A549 (cell line): ENCODE measurements at regions not wholly inside any gene's neighbourhood (a gene's known extent, or its start where the extent isn't known, plus 50 kb on each side); places are given as distances from the start of the nearest gene placed in this dataset.

Source experiments
- ATAC-seq, 2 experiments: fragments of 200-7000 bp in 1 of 2; fragments of >200 bp in 1 of 2; cut with Nextera tagmentation in 1 of 2; cut with Tn5 transposase in 1 of 2; 3 replicates each; pipeline versions ENCODE4 v1.8.0 to v1.9.1; 2018 to 2020; ENCODE audit warnings: mild to moderate bottlenecking in 1 of 2, moderate library complexity in 1 of 2
- CTCF ChIA-PET: fragments of 300-600 bp; sonication (Branson Sonifier 250); formaldehyde crosslinking; extraction: SDS; loops from one replicate; lab custom pipeline; 2021; ENCODE audit warnings: antibody characterized with exemption, inconsistent platforms; lab: Yijun Ruan, JAX
- POLR2A ChIA-PET: fragments of 350-600 bp; formaldehyde crosslinking; extraction: SDS; loops from one replicate; lab custom pipeline; 2021; ENCODE audit warnings: antibody characterized with exemption, inconsistent platforms; lab: Yijun Ruan, JAX
- DNase-seq, 2 experiments: peaks; one replicate each; pipeline versions ENCODE4 v3.0.0 to v3.0.0-alpha.2; 2011 to 2016; ENCODE audit warnings: low read depth in 1 of 2, low spot score in 1 of 2
- FAIRE-seq: peaks from 2 replicates; lab custom pipeline; 2011; peaks lifted over from hg19 to GRCh38; lab: Jason Lieb, UNC
- H3K27ac ChIP-seq, 2 experiments: fragments of >200 bp; sonication (Bioruptor Twin); formaldehyde crosslinking; 3 replicates each; pipeline ENCODE4 v1.5.1; 2016 to 2017
- H3K4me1 ChIP-seq: fragments of >200 bp; sonication (Bioruptor Twin); formaldehyde crosslinking; 3 replicates; pipeline ENCODE4 v1.6.1; 2016
- H3K4me2 ChIP-seq: fragments of >200 bp; sonication (Bioruptor Twin); formaldehyde crosslinking; 3 replicates; pipeline ENCODE4 v1.6.1; 2016
- H3K4me3 ChIP-seq: fragments of >200 bp; sonication (Bioruptor Twin); formaldehyde crosslinking; 3 replicates; pipeline ENCODE4 v1.5.1; 2016
- H3K9me3 ChIP-seq: fragments of >200 bp; sonication (Bioruptor Twin); formaldehyde crosslinking; 3 replicates; pipeline ENCODE4 v1.6.1; 2016
- BCL3 ChIP-seq: fragments of >200 bp; sonication (Bioruptor Twin); formaldehyde crosslinking; IDR thresholded peaks from 3 replicates; pipeline ENCODE4 v1.6.1; 2016
- CBX2 ChIP-seq: fragments of 200-600 bp; sonication (generic); IDR thresholded peaks from 2 replicates; pipeline ENCODE4 v1.6.1; 2016; ENCODE audit warnings: low read depth, mild to moderate bottlenecking, borderline replicate concordance
- CBX8 ChIP-seq: fragments of 200-600 bp; sonication (generic); IDR thresholded peaks from 2 replicates; pipeline ENCODE4 v1.6.1; 2016
- CHD2 ChIP-seq: fragments of 150-350 bp; IDR thresholded peaks from 2 replicates; pipeline ENCODE4 v1.6.1; 2014; ENCODE audit warnings: low read length; ENCODE audit not compliant: partially characterized antibody
- CHD4 ChIP-seq: fragments of 200-600 bp; sonication (generic); IDR thresholded peaks from 2 replicates; pipeline ENCODE4 v1.6.1; 2016; ENCODE audit warnings: antibody characterized with exemption, mild to moderate bottlenecking, borderline replicate concordance
- E2F6 ChIP-seq: IDR thresholded peaks from 2 replicates; pipeline ENCODE4 v1.6.1; 2012; ENCODE audit warnings: low read depth, borderline replicate concordance
- GATA3 ChIP-seq: IDR thresholded peaks from 2 replicates; pipeline ENCODE4 v1.6.1; 2012; ENCODE audit warnings: borderline replicate concordance
- HDAC2 ChIP-seq: fragments of 200-600 bp; sonication (generic); IDR thresholded peaks from 2 replicates; pipeline ENCODE4 v1.6.1; 2016
- HES2 ChIP-seq: fragments of >200 bp; sonication (Bioruptor Twin); formaldehyde crosslinking; IDR thresholded peaks from 2 replicates; pipeline ENCODE4 v1.6.1; 2016
- HMGXB4 ChIP-seq: fragments of 250-450 bp; sonication (Bioruptor Pico); IDR thresholded peaks from 2 replicates; pipeline ENCODE4 v1.5.0; 2021; ENCODE audit warnings: mild to moderate bottlenecking, moderate library complexity, borderline replicate concordance
- HOXA7 ChIP-seq: fragments of 250-450 bp; sonication (Bioruptor Pico); IDR thresholded peaks from 2 replicates; pipeline ENCODE4 v1.5.0; 2020; ENCODE audit warnings: mild to moderate bottlenecking, moderate library complexity
- HOXB13 ChIP-seq: fragments of 250-450 bp; sonication (Bioruptor Pico); IDR thresholded peaks from 2 replicates; pipeline ENCODE4 v1.5.0; 2020; ENCODE audit warnings: low read depth, mild to moderate bottlenecking, moderate library complexity
- JUN ChIP-seq, 2 experiments: fragments of >200 bp; sonication (Bioruptor Twin); formaldehyde crosslinking; IDR thresholded peaks; 2 replicates in 1 of 2; 3 replicates in 1 of 2; pipeline ENCODE4 v1.6.1; 2016 to 2017
- KDM5A ChIP-seq: fragments of 200-600 bp; sonication (generic); IDR thresholded peaks from 2 replicates; pipeline ENCODE4 v1.6.1; 2016; ENCODE audit warnings: antibody characterized with exemption, mild to moderate bottlenecking
- MAFK ChIP-seq: fragments of 450-650 bp; IDR thresholded peaks from 2 replicates; pipeline ENCODE4 v1.6.1; 2014; ENCODE audit not compliant: partially characterized antibody
- MAX ChIP-seq: IDR thresholded peaks from 2 replicates; pipeline ENCODE4 v1.6.1; 2012
- MAZ ChIP-seq: fragments of 150-350 bp; IDR thresholded peaks from 2 replicates; pipeline ENCODE4 v1.6.1; 2014; ENCODE audit warnings: antibody characterized with exemption, low read depth, low read length, borderline replicate concordance
- MYC ChIP-seq: IDR thresholded peaks from 2 replicates; pipeline ENCODE4 v1.6.1; 2012; ENCODE audit warnings: mild to moderate bottlenecking, inconsistent platforms, low read length, improper control_type of control experiment, borderline replicate concordance
- NFE2L2 ChIP-seq: fragments of 150-350 bp; conservative IDR thresholded peaks from 2 replicates; pipeline ENCODE4 v1.6.1; 2014; ENCODE audit warnings: low read length
- NPAS2 ChIP-seq: fragments of 250-450 bp; sonication (Bioruptor Pico); IDR thresholded peaks from 2 replicates; pipeline ENCODE4 v1.8.0; 2022; ENCODE audit warnings: mild to moderate bottlenecking, moderate library complexity, borderline replicate concordance
- NR3C1 ChIP-seq: fragments of >200 bp; sonication (Bioruptor Twin); formaldehyde crosslinking; IDR thresholded peaks from 3 replicates; pipeline ENCODE4 v1.6.1; 2017
- PHF8 ChIP-seq: fragments of 200-600 bp; sonication (generic); IDR thresholded peaks from 2 replicates; pipeline ENCODE4 v1.6.1; 2016; ENCODE audit warnings: low read depth, mild to moderate bottlenecking, antibody characterized with exemption, moderate library complexity, borderline replicate concordance
- POLR2A ChIP-seq: IDR thresholded peaks from 2 replicates; pipeline ENCODE4 v1.6.1; 2012; ENCODE audit warnings: mild to moderate bottlenecking, low read length
- POLR2AphosphoS2 ChIP-seq: conservative IDR thresholded peaks from 2 replicates; pipeline ENCODE4 v1.6.1; 2012; ENCODE audit warnings: low read length, improper control_type of control experiment, inconsistent platforms
- RCOR1 ChIP-seq: fragments of 150-350 bp; IDR thresholded peaks from 2 replicates; pipeline ENCODE4 v1.6.1; 2014; ENCODE audit warnings: antibody characterized with exemption, low read length, low read depth
- RFX5 ChIP-seq: fragments of 450-650 bp; IDR thresholded peaks from 2 replicates; pipeline ENCODE4 v1.7.1; 2014; ENCODE audit warnings: antibody characterized with exemption, mild to moderate bottlenecking, moderate library complexity
- RNF2 ChIP-seq: fragments of 200-600 bp; sonication (generic); IDR thresholded peaks from 2 replicates; pipeline ENCODE4 v1.6.1; 2016; ENCODE audit warnings: low read depth, mild to moderate bottlenecking, antibody characterized with exemption, moderate library complexity, borderline replicate concordance
- SREBF2 ChIP-seq: fragments of 450-650 bp; IDR thresholded peaks from 2 replicates; pipeline ENCODE4 v1.6.1; 2014; ENCODE audit warnings: mild to moderate bottlenecking, moderate library complexity
- TFCP2L1 ChIP-seq: fragments of 250-450 bp; sonication (Bioruptor Pico); IDR thresholded peaks from 2 replicates; pipeline ENCODE4 v1.5.0; 2021; ENCODE audit warnings: mild to moderate bottlenecking
- TP53 ChIP-seq: fragments of 250-450 bp; sonication (Bioruptor Pico); IDR thresholded peaks from 2 replicates; pipeline ENCODE4 v1.5.0; 2021; ENCODE audit warnings: mild to moderate bottlenecking, moderate library complexity
- USF2 ChIP-seq: fragments of 450-650 bp; IDR thresholded peaks from 2 replicates; pipeline ENCODE4 v1.6.1; 2014; ENCODE audit warnings: antibody characterized with exemption
- ZFP36 ChIP-seq: fragments of 450-650 bp; IDR thresholded peaks from 2 replicates; pipeline ENCODE4 v1.6.1; 2014; ENCODE audit warnings: borderline replicate concordance; ENCODE audit not compliant: partially characterized antibody
- ZNF302 ChIP-seq: fragments of 250-450 bp; sonication (Bioruptor Pico); IDR thresholded peaks from 2 replicates; pipeline ENCODE4 v1.9.0; 2021; ENCODE audit warnings: inconsistent platforms, mild to moderate bottlenecking, moderate library complexity
- ZSCAN20 ChIP-seq: fragments of 250-450 bp; sonication (Bioruptor Pico); IDR thresholded peaks from 2 replicates; pipeline ENCODE4 v1.8.0; 2022; ENCODE audit warnings: mild to moderate bottlenecking, moderate library complexity
- WGBS: methylation state at CpG from one replicate; pipeline ENCODE4 v1.1.6; 2017; ENCODE audit errors: missing lambda C conversion rate; 5-methylcytosine and 5-hydroxymethylcytosine counted together

- TF ChIP-seq NPAS2 (no peak), ZFP36 (no peak), E2F6 (no peak), ZSCAN20 (CRISPR knock-in tag) (no peak)
- TF ChIP-seq, all 56 proteins: peak for 0
Measured at GRCh38 chr10:126846469-126846868, 58.8 kb upstream of the DOCK1 start (continued).

- no peak for FAIRE-seq
- Histone ChIP-seq H3K4me1 (no peaks in the 10 kb centered on the region), H3K4me3 (no peak overlapping the region), H3K9me3 (no peaks in the 10 kb centered on the region), H3K4me2 (no peak overlapping the region), H3K27ac (no peak overlapping the region)
- DNase-seq = no peak
- no peak for TF ChIP-seq TP53 (CRISPR knock-in tag)
- no peak for TF ChIP-seq HOXA7 (CRISPR knock-in tag)
- TF ChIP-seq POLR2AphosphoS2 = no peak
- no peak for TF ChIP-seq CHD4
- TF ChIP-seq NFE2L2 = no peak
- TF ChIP-seq HDAC2 = no peak
- TF ChIP-seq MAFK = no peak
- no peak for TF ChIP-seq POLR2A
- no peak for TF ChIP-seq SREBF2
- TF ChIP-seq KDM5A = no peak
- TF ChIP-seq RCOR1 = no peak
- TF ChIP-seq MAX = no peak
- no peak for TF ChIP-seq ZFP36
- no peak for TF ChIP-seq RNF2
- TF ChIP-seq NR3C1 = no peak
- TF ChIP-seq CHD2 = no peak
- no peak for TF ChIP-seq TFCP2L1 (CRISPR knock-in tag)
- TF ChIP-seq HOXB13 (CRISPR knock-in tag) = no peak
- no peak for TF ChIP-seq CBX2
- 61% methylated on average over 2 of the region's 2 CpGs for WGBS
- CTCF ChIA-PET = no interaction called here
- ATAC-seq = no peak
- POLR2A ChIA-PET = no interaction called here
Measured at GRCh38 chr10:126846959-126847358, 58.3 kb upstream of the DOCK1 start.

GRCh38 chr10:126847666-126848065 is 57.6 kb upstream of the DOCK1 start:
- ATAC-seq (no peak), FAIRE-seq (no peak), DNase-seq (no peak)
- no peaks in the 10 kb centered on the region for H3K4me1 ChIP-seq
- 57% methylated on average over 7 of the region's 7 CpGs for WGBS
- H3K9me3 ChIP-seq = no peaks in the 10 kb centered on the region
- no peak for TF ChIP-seq MAZ
- no peak for TF ChIP-seq HMGXB4
- no peak for TF ChIP-seq BCL3
- TF ChIP-seq ZNF302 (CRISPR knock-in tag) = no peak
- TF ChIP-seq HES2 = no peak
- TF ChIP-seq ZFP36 = no peak
- TF ChIP-seq POLR2AphosphoS2 = no peak
- no peak for TF ChIP-seq PHF8
- TF ChIP-seq CBX8 = no peak
- no peak for TF ChIP-seq HOXB13 (CRISPR knock-in tag)
- no peak for TF ChIP-seq ZSCAN20 (CRISPR knock-in tag)
- TF ChIP-seq JUN (IDR thresholded peaks at IDR 0.05) = no peak
- no peak for TF ChIP-seq RFX5
- TF ChIP-seq GATA3 = no peak
- TF ChIP-seq POLR2A = no peak
- no peak for TF ChIP-seq E2F6
- no peak for TF ChIP-seq NPAS2
- no peak for TF ChIP-seq KDM5A
- no peak for TF ChIP-seq MYC
- TF ChIP-seq USF2 = no peak
- ChIA-PET CTCF (no interaction called here), POLR2A (no interaction called here)
- no peak overlapping the region for H3K4me3 ChIP-seq
- H3K27ac ChIP-seq = no peak overlapping the region
- H3K4me2 ChIP-seq = no peak overlapping the region
